NCI-H524 (cell line): ENCODE measurements at regions not wholly inside any gene's neighbourhood (a gene's known extent, or its start where the extent isn't known, plus 50 kb on each side); places are given as distances from the start of the nearest gene placed in this dataset.
A peak's percentile ranks its signal among the peaks of the same experiment; 100 is the strongest.
"Not testable (repeated sequence)": the region's sequence is repeated elsewhere in the genome, so short reads cannot be mapped to it uniquely, and the experiment has no call there.

Experiments used
- DNase-seq, 2 experiments: peaks; one replicate each; lab custom pipeline; 2025; lab: John Stamatoyannopoulos, UW

- DNase-seq, result not testable (repeated sequence)
Observed at GRCh38 chr7:63748571-63749302, 249.9 kb upstream of the ZNF722 start.

GRCh38 chr7:63752446-63752845 lies 246.2 kb upstream of the ZNF722 start:
- not testable (repeated sequence) for DNase-seq

GRCh38 chr7:63753160-63753559 lies 245.5 kb upstream of the ZNF722 start:
- not testable (repeated sequence) for DNase-seq

- not testable (repeated sequence) for DNase-seq
Observed at GRCh38 chr7:63760202-63760601, 238.4 kb upstream of the ZNF722 start.

- not testable (repeated sequence) for DNase-seq
Observed at GRCh38 chr7:63765541-63765940, 233.1 kb upstream of the ZNF722 start.

GRCh38 chr7:63766197-63766596 lies 232.5 kb upstream of the ZNF722 start:
- not testable (repeated sequence) for DNase-seq

GRCh38 chr7:63770162-63770561 lies 228.5 kb upstream of the ZNF722 start:
- DNase-seq, result not testable (repeated sequence)

- DNase-seq, result not testable (repeated sequence)
Observed at GRCh38 chr7:63771389-63772085, 227.1 kb upstream of the ZNF722 start.

GRCh38 chr7:63789378-63790176 lies 209.1 kb upstream of the ZNF722 start:
- peak; percentile 37 to 74 for DNase-seq

- DNase-seq, result peak in 1 of 2 experiments; percentile 30
Observed at GRCh38 chr7:63790177-63790763, 208.4 kb upstream of the ZNF722 start.
